ENCODE measurements at regions not wholly inside any gene's neighbourhood (a gene's known extent, or its start where the extent isn't known, plus 50 kb on each side); places are given as distances from the start of the nearest gene placed in this dataset.

GRCh38 chr13:75146436-75146835, 335.5 kb downstream of the TBC1D4 start:
- TF ChIP-seq, protein P1, sequence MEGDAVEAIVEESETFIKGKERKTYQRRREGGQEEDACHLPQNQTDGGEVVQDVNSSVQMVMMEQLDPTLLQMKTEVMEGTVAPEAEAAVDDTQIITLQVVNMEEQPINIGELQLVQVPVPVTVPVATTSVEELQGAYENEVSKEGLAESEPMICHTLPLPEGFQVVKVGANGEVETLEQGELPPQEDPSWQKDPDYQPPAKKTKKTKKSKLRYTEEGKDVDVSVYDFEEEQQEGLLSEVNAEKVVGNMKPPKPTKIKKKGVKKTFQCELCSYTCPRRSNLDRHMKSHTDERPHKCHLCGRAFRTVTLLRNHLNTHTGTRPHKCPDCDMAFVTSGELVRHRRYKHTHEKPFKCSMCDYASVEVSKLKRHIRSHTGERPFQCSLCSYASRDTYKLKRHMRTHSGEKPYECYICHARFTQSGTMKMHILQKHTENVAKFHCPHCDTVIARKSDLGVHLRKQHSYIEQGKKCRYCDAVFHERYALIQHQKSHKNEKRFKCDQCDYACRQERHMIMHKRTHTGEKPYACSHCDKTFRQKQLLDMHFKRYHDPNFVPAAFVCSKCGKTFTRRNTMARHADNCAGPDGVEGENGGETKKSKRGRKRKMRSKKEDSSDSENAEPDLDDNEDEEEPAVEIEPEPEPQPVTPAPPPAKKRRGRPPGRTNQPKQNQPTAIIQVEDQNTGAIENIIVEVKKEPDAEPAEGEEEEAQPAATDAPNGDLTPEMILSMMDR (conservative IDR thresholded peaks at IDR 0.05): no peak
- no peak overlapping the region for H3K27ac ChIP-seq

GRCh38 chr13:75145927-75146326, 336.0 kb downstream of the TBC1D4 start:
- no peak overlapping the region for H3K27ac ChIP-seq
- TF ChIP-seq, protein P1 (conservative IDR thresholded peaks at IDR 0.05): no peak

DNA sequence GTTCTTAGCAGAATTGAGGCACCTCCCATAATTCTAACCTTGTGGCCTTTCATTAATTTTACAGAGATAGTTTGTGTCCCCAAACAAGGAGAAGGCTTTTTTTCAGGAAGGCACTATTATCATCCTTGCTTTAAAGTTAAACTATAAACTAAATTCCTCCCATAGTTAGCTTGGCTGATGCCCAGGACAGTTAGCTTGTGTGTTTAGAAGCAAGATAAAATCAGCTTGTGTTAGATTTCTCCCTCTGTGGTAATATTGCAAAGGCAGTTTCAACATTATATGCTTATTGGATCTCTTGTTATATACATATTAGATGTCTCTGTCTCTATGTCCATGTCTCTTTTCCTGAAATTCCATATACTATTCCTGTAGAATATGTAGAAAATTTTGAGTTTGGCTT, 342.7 kb downstream of the TBC1D4 start:
- H3K27ac ChIP-seq: peak overlapping the region; percentile 50
- TF ChIP-seq, protein P1 (conservative IDR thresholded peaks at IDR 0.05): no peak

DNA sequence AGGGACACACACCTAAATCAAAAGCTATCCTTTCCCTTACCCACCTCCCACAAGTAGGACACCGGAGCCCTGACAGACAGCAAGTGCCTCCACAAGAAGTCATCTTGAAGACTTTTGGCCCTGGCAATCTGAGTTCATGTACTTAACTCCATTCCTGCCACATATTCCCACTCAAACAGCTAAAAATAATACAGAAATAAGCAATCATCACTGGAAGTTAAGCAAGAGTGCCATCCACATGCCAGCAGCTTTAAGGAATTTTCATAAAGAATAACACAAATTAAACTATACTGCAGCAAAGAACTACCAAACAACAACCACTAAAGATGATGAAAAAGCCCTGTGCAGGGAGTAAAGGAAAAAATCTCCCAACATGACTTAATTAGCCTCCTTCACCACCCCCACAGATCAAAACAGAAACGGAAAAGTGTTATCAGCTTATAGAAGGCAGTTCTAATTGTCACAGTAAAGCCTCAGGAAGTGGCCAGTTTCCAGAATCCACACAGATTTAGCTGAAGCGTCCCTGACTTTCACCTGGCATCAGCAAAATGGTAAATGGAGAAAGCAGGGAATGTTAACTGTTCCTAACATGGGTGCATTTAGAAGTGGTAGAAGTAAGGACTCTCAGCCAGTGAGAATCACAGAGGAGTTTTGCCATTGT, 343.9 kb downstream of the TBC1D4 start:
- peak overlapping the region; percentile 50; the same call in 1 of the 2 replicates for H3K27ac ChIP-seq
- TF ChIP-seq, protein P1 (conservative IDR thresholded peaks at IDR 0.05): no peak

DNA sequence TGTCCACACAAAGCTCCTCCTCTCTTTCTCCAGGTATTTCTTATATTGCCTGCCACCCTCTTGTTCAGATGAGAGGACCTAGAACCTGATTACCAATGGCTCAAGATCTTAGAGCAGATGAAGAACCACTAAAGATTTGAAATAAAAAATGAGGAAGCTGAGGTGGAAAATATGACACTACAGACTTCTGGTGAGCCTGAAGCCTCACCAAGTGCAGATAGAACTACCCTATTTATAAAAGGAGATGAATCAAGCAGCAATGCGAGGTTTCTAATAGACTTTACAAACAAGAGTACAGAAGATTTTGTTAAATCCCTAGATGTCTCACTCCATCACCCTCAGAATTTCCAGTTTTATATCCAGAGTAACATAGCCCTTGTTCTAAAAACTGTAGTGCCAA, 345.8 kb downstream of the TBC1D4 start:
- TF ChIP-seq, protein P1 (conservative IDR thresholded peaks at IDR 0.05): no peak
- no peak overlapping the region for H3K27ac ChIP-seq

DNA sequence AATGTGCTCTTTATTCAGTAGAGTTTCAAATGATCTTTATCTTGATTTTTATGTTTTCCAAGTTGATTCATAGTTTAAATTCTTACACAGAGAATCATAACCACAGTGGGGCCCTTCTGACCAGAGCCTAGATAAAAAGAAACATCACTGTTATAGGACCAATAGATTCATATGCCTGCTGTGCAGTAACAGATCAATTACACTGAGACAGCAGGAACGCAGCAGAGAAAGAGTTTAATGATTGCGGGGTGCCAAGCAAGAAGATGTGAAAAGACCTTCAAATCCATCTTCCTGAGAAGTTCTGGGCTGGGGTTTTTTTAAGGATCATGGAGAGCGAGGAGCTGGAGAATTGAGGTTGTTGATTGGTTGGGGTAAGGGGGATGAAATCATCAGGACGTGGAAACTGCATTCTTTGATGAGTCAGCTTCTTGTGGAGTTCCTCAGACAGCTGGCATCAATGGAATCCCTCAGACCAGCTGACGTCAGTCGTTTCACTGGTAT, 346.6 kb downstream of the TBC1D4 start:
- H3K27ac ChIP-seq: no peak overlapping the region
- TF ChIP-seq, protein P1 (conservative IDR thresholded peaks at IDR 0.05): no peak

GRCh38 chr13:75132701-75133695, 349.0 kb downstream of the TBC1D4 start:
- no peak overlapping the region for H3K27ac ChIP-seq
- TF ChIP-seq, protein P1 (conservative IDR thresholded peaks at IDR 0.05): no peak
